ENCODE measurements at regions not wholly inside any gene's neighbourhood (a gene's known extent, or its start where the extent isn't known, plus 50 kb on each side); places are given as distances from the start of the nearest gene placed in this dataset.

- intact Hi-C loops (cut with micrococcal nuclease): no loop called here
- RAD21 ChIA-PET (ENCODE audit: low non-redundant PET in 1 of 2, low total read pairs in 2 of 2, uncharacterized antibody in 2 of 2, unreplicated experiment in 2 of 2): no interaction called here
- no peak for TF ChIP-seq FOSL1 (IDR thresholded peaks at IDR 0.05; ENCODE audit: low read depth)
- no peak for TF ChIP-seq CEBPB (IDR thresholded peaks at IDR 0.05; ENCODE audit: low read depth)
- no peak for TF ChIP-seq POLR2AphosphoS5 (IDR thresholded peaks at IDR 0.05; ENCODE audit: low read depth, low read length)
- no peak for TF ChIP-seq SP1 (IDR thresholded peaks at IDR 0.05; ENCODE audit: low read depth)
Measured at GRCh38 chr13:89217813-89218212, 1546.6 kb downstream of the SLITRK5 start.

GRCh38 chr13:89221557-89222158, 1550.5 kb downstream of the SLITRK5 start:
- ChIA-PET CTCF (no interaction called here), POLR2A (no interaction called here)
- no TSS peak for BruUV-seq (replicated peaks)

More at GRCh38 chr13:89217813-89218212, 1546.6 kb downstream of the SLITRK5 start:
- ChIA-PET CTCF (no interaction called here), POLR2A (no interaction called here)
- Histone ChIP-seq H3K9me3 (ENCODE audit: control insufficient read depth in 1 of 2, insufficient read depth in 1 of 2, low read depth in 1 of 2, low read length in 2 of 2) (peaks cover 6 to 8% of the 10 kb centered on the region in 2 experiments; a peak in 2 of 4 replicates), H3K4me1 (ENCODE audit: control insufficient read depth in 1 of 2, insufficient read depth in 2 of 2, low read length in 2 of 2) (no peaks in the 10 kb centered on the region), H3K9ac (ENCODE audit: low read length) (no peak overlapping the region), H2AFZ (ENCODE audit: low read depth, low read length, poor library complexity, severe bottlenecking) (no peak overlapping the region), H3K4me3 (replicated peaks in 1 of 2; ENCODE audit: low read depth in 1 of 2, low read length in 2 of 2) (no peak overlapping the region), H3K27me3 (ENCODE audit: insufficient read depth, low read length) (no peaks in the 10 kb centered on the region), H3K9me2 (ENCODE audit: insufficient read depth) (no peaks in the 10 kb centered on the region), H4K20me1 (ENCODE audit: insufficient read depth) (no peaks in the 10 kb centered on the region), H3K36me3 (ENCODE audit: control insufficient read depth in 1 of 2, insufficient read depth in 2 of 2, low read length in 2 of 2) (no peaks in the 10 kb centered on the region), H3K79me2 (ENCODE audit: insufficient read depth, low read length) (no peaks in the 10 kb centered on the region), H3K27ac (ENCODE audit: low read depth, low read length) (no peak overlapping the region), H3K4me2 (ENCODE audit: low read length) (no peak overlapping the region)
- DNase-seq (ENCODE audit: low read depth, low spot score) (no peak), ATAC-seq (no peak)
- no TSS peak for BruUV-seq (replicated peaks)

More at GRCh38 chr13:89221557-89222158, 1550.5 kb downstream of the SLITRK5 start:
- H3K9me3 ChIP-seq (ENCODE audit: control insufficient read depth in 1 of 2, insufficient read depth in 1 of 2, low read depth in 1 of 2, low read length in 2 of 2): peaks cover 6 to 8% of the 10 kb centered on the region in 2 experiments; a peak in 2 of 4 replicates
- no peaks in the 10 kb centered on the region for H3K9me2 ChIP-seq (ENCODE audit: insufficient read depth)
- no peak overlapping the region for H2AFZ ChIP-seq (ENCODE audit: low read depth, low read length, poor library complexity, severe bottlenecking)
- DNase-seq (ENCODE audit: low read depth, low spot score) (no peak), ATAC-seq (no peak)
- TF ChIP-seq, protein P1, sequence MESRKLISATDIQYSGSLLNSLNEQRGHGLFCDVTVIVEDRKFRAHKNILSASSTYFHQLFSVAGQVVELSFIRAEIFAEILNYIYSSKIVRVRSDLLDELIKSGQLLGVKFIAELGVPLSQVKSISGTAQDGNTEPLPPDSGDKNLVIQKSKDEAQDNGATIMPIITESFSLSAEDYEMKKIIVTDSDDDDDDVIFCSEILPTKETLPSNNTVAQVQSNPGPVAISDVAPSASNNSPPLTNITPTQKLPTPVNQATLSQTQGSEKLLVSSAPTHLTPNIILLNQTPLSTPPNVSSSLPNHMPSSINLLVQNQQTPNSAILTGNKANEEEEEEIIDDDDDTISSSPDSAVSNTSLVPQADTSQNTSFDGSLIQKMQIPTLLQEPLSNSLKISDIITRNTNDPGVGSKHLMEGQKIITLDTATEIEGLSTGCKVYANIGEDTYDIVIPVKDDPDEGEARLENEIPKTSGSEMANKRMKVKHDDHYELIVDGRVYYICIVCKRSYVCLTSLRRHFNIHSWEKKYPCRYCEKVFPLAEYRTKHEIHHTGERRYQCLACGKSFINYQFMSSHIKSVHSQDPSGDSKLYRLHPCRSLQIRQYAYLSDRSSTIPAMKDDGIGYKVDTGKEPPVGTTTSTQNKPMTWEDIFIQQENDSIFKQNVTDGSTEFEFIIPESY (IDR thresholded peaks at IDR 0.05; ENCODE audit: extremely low read depth, insufficient replicate concordance, low read length): no peak
- TF ChIP-seq CTCF (IDR thresholded peaks at IDR 0.05 in 2 of 3, conservative IDR thresholded peaks at IDR 0.05 in 1 of 3; ENCODE audit: borderline replicate concordance in 1 of 3, insufficient read depth in 1 of 3, low read depth in 2 of 3, low read length in 2 of 3) (no peak), EZH2phosphoT487 (IDR thresholded peaks at IDR 0.05; ENCODE audit: borderline replicate concordance) (no peak), TCF7L2 (IDR thresholded peaks at IDR 0.05; ENCODE audit: borderline replicate concordance, extremely low read depth, insufficient read depth, insufficient read length) (no peak), FOSL1 (IDR thresholded peaks at IDR 0.05; ENCODE audit: low read depth) (no peak), YY1 (IDR thresholded peaks at IDR 0.05; ENCODE audit: extremely low read depth, insufficient replicate concordance, low read depth, low read length) (no peak), ELF1 (IDR thresholded peaks at IDR 0.05; ENCODE audit: borderline replicate concordance, low read depth) (no peak), EGR1 (IDR thresholded peaks at IDR 0.05; ENCODE audit: low read depth) (no peak)
- intact Hi-C loops (cut with micrococcal nuclease): no loop called here
- H3K79me2 ChIP-seq (ENCODE audit: insufficient read depth, low read length): no peaks in the 10 kb centered on the region
- no peak overlapping the region for H3K4me2 ChIP-seq (ENCODE audit: low read length)
- H3K4me3 ChIP-seq (replicated peaks in 1 of 2; ENCODE audit: low read depth in 1 of 2, low read length in 2 of 2): no peak overlapping the region
- no peak overlapping the region for H3K27ac ChIP-seq (ENCODE audit: low read depth, low read length)
- RAD21 ChIA-PET (ENCODE audit: low non-redundant PET in 1 of 2, low total read pairs in 2 of 2, uncharacterized antibody in 2 of 2, unreplicated experiment in 2 of 2): no interaction called here
- H4K20me1 ChIP-seq (ENCODE audit: insufficient read depth): no peaks in the 10 kb centered on the region
- no peak overlapping the region for H3K9ac ChIP-seq (ENCODE audit: low read length)
- H3K4me1 ChIP-seq (ENCODE audit: control insufficient read depth in 1 of 2, insufficient read depth in 2 of 2, low read length in 2 of 2): no peaks in the 10 kb centered on the region
- no peaks in the 10 kb centered on the region for H3K36me3 ChIP-seq (ENCODE audit: control insufficient read depth in 1 of 2, insufficient read depth in 2 of 2, low read length in 2 of 2)
- no peaks in the 10 kb centered on the region for H3K27me3 ChIP-seq (ENCODE audit: insufficient read depth, low read length)

Measured in HCT116 (cell line).